ENCODE measurements at regions not wholly inside any gene's neighbourhood (a gene's known extent, or its start where the extent isn't known, plus 50 kb on each side); places are given as distances from the start of the nearest gene placed in this dataset.

DNA sequence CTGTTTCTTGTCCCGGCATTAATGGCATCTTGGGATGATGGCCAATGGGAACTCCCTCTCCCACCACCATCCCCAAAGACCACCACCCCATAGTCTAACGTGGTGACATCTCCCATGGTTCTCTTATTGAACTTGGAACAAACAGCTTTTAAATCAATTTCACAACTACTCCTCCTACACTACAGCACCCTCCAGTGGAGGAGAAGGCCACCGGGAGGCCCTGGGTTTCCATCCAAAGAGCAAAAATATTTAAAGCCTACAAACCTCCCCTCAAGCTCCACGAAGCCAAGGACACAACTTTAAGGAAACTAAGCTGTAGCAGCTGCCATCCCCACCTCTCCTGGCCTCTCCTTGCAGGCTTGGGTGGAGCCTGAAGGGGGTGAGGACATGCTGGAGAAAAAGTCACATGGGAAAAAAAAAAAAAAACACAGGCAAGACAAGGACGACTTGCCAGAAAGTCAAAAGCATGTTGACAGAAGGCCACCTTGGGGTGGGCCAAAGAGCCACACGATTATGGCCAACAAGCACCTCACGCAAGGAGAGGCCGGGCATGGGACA lies 94.0 kb upstream of the LANCL2 start (continued):
- TF ChIP-seq, protein P1, sequence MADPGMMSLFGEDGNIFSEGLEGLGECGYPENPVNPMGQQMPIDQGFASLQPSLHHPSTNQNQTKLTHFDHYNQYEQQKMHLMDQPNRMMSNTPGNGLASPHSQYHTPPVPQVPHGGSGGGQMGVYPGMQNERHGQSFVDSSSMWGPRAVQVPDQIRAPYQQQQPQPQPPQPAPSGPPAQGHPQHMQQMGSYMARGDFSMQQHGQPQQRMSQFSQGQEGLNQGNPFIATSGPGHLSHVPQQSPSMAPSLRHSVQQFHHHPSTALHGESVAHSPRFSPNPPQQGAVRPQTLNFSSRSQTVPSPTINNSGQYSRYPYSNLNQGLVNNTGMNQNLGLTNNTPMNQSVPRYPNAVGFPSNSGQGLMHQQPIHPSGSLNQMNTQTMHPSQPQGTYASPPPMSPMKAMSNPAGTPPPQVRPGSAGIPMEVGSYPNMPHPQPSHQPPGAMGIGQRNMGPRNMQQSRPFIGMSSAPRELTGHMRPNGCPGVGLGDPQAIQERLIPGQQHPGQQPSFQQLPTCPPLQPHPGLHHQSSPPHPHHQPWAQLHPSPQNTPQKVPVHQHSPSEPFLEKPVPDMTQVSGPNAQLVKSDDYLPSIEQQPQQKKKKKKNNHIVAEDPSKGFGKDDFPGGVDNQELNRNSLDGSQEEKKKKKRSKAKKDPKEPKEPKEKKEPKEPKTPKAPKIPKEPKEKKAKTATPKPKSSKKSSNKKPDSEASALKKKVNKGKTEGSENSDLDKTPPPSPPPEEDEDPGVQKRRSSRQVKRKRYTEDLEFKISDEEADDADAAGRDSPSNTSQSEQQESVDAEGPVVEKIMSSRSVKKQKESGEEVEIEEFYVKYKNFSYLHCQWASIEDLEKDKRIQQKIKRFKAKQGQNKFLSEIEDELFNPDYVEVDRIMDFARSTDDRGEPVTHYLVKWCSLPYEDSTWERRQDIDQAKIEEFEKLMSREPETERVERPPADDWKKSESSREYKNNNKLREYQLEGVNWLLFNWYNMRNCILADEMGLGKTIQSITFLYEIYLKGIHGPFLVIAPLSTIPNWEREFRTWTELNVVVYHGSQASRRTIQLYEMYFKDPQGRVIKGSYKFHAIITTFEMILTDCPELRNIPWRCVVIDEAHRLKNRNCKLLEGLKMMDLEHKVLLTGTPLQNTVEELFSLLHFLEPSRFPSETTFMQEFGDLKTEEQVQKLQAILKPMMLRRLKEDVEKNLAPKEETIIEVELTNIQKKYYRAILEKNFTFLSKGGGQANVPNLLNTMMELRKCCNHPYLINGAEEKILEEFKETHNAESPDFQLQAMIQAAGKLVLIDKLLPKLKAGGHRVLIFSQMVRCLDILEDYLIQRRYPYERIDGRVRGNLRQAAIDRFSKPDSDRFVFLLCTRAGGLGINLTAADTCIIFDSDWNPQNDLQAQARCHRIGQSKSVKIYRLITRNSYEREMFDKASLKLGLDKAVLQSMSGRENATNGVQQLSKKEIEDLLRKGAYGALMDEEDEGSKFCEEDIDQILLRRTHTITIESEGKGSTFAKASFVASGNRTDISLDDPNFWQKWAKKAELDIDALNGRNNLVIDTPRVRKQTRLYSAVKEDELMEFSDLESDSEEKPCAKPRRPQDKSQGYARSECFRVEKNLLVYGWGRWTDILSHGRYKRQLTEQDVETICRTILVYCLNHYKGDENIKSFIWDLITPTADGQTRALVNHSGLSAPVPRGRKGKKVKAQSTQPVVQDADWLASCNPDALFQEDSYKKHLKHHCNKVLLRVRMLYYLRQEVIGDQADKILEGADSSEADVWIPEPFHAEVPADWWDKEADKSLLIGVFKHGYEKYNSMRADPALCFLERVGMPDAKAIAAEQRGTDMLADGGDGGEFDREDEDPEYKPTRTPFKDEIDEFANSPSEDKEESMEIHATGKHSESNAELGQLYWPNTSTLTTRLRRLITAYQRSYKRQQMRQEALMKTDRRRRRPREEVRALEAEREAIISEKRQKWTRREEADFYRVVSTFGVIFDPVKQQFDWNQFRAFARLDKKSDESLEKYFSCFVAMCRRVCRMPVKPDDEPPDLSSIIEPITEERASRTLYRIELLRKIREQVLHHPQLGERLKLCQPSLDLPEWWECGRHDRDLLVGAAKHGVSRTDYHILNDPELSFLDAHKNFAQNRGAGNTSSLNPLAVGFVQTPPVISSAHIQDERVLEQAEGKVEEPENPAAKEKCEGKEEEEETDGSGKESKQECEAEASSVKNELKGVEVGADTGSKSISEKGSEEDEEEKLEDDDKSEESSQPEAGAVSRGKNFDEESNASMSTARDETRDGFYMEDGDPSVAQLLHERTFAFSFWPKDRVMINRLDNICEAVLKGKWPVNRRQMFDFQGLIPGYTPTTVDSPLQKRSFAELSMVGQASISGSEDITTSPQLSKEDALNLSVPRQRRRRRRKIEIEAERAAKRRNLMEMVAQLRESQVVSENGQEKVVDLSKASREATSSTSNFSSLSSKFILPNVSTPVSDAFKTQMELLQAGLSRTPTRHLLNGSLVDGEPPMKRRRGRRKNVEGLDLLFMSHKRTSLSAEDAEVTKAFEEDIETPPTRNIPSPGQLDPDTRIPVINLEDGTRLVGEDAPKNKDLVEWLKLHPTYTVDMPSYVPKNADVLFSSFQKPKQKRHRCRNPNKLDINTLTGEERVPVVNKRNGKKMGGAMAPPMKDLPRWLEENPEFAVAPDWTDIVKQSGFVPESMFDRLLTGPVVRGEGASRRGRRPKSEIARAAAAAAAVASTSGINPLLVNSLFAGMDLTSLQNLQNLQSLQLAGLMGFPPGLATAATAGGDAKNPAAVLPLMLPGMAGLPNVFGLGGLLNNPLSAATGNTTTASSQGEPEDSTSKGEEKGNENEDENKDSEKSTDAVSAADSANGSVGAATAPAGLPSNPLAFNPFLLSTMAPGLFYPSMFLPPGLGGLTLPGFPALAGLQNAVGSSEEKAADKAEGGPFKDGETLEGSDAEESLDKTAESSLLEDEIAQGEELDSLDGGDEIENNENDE (IDR thresholded peaks at IDR 0.05; ENCODE audit: insufficient replicate concordance, low read length): no peak
- TF ChIP-seq BACH1 (IDR thresholded peaks at IDR 0.05; ENCODE audit: low read length) (no peak), CTCF (IDR thresholded peaks at IDR 0.05; ENCODE audit: control extremely low read depth in 1 of 3, insufficient read depth in 1 of 3, low read depth in 1 of 3, low read length in 3 of 3) (peak in 2 of 3 experiments; percentile 22 to 39; a peak in 2 of 4 replicates), RAD21 (IDR thresholded peaks at IDR 0.05 in 1 of 2, conservative IDR thresholded peaks at IDR 0.05 in 1 of 2; ENCODE audit: low read depth in 2 of 2, low read length in 2 of 2) (peak; percentile 32 to 61)

Measured in H1 (cell line).